Vagina (tissue), 2 donors: ENCODE measurements at regions not wholly inside any gene's neighbourhood (a gene's known extent, or its start where the extent isn't known, plus 50 kb on each side); places are given as distances from the start of the nearest gene placed in this dataset.

Experiments
- DNase-seq, 2 donors: peaks; one replicate each; pipeline ENCODE4 v3.0.0-alpha.2; 2017; ENCODE audit errors: extremely low spot score in 2 of 2
- H3K27ac ChIP-seq: fragments of 200-600 bp; sonication (generic); one replicate; pipeline ENCODE4 v1.5.1; 2019
- H3K27me3 ChIP-seq: fragments of 200-600 bp; sonication (generic); one replicate; pipeline ENCODE4 v1.5.1; 2019
- H3K36me3 ChIP-seq, 2 donors: fragments of 200-600 bp; sonication (generic); one replicate each; pipeline ENCODE4 v1.5.1; 2017 to 2019
- H3K4me1 ChIP-seq: fragments of 200-600 bp; sonication (generic); one replicate; pipeline ENCODE4 v1.5.1; 2019
- H3K4me3 ChIP-seq, 2 donors: fragments of 200-600 bp; sonication (generic); 1 replicate in 1 of 2; 2 replicates in 1 of 2; pipeline ENCODE4 v1.5.1; 2016 to 2019
- H3K9me3 ChIP-seq: fragments of 200-600 bp; sonication (generic); one replicate; pipeline ENCODE4 v1.5.1; 2019
- CTCF ChIP-seq, 3 experiments: fragments of 450-650 bp in 2 of 3; fragments of 200-600 bp in 1 of 3; sonication (generic) in 1 of 3; IDR thresholded peaks; one replicate each; pipeline ENCODE4 v1.5.1; 2017 to 2019; ENCODE audit warnings: antibody characterized with exemption in 3 of 3, mild to moderate bottlenecking in 2 of 3, moderate library complexity in 2 of 3
- POLR2A ChIP-seq, 2 donors: fragments of 450-650 bp; IDR thresholded peaks; one replicate each; pipeline ENCODE4 v1.6.1; 2017; ENCODE audit warnings: antibody characterized with exemption in 2 of 2, mild to moderate bottlenecking in 2 of 2, moderate library complexity in 2 of 2
- POLR2AphosphoS5 ChIP-seq, 2 donors: sonication (generic); formaldehyde crosslinking; IDR thresholded peaks; one replicate each; pipeline ENCODE4 v1.9.0; 2017; ENCODE audit warnings: antibody characterized with exemption in 2 of 2, mild to moderate bottlenecking in 2 of 2, low read depth in 1 of 2; ENCODE audit not compliant: insufficient read depth in 1 of 2
- intact Hi-C: fragments of 100-400 bp; cut with DNase I; formaldehyde crosslinking; loops from one replicate; pipeline ENCODE4 v1.15.1; 2023

- Histone ChIP-seq H3K4me3 (no peak overlapping the region), H3K9me3 (no peaks in the 10 kb centered on the region), H3K36me3 (no peaks in the 10 kb centered on the region), H3K4me1 (no peaks in the 10 kb centered on the region), H3K27me3 (no peaks in the 10 kb centered on the region), H3K27ac (no peak overlapping the region)
- intact Hi-C loops, result no loop called here
- TF ChIP-seq POLR2AphosphoS5 (IDR thresholded peaks at IDR 0.05; ENCODE audit: insufficient read depth in 1 of 2, low read depth in 1 of 2), result no peak
- no peak for TF ChIP-seq CTCF (IDR thresholded peaks at IDR 0.05)
- no peak for TF ChIP-seq POLR2A (IDR thresholded peaks at IDR 0.05)
- DNase-seq, result no peak
These were observed 98.5 kb upstream of the CTTNBP2 start for GRCh38 chr7:117971556-117972244.

GRCh38 chr7:117972606-117973005 lies 99.4 kb upstream of the CTTNBP2 start:
- Histone ChIP-seq H3K27ac (no peak overlapping the region), H3K4me3 (no peak overlapping the region), H3K27me3 (no peaks in the 10 kb centered on the region), H3K36me3 (no peaks in the 10 kb centered on the region), H3K9me3 (no peaks in the 10 kb centered on the region), H3K4me1 (no peaks in the 10 kb centered on the region)
- no peak for TF ChIP-seq POLR2AphosphoS5 (IDR thresholded peaks at IDR 0.05; ENCODE audit: insufficient read depth in 1 of 2, low read depth in 1 of 2)
- TF ChIP-seq CTCF (IDR thresholded peaks at IDR 0.05), result no peak
- no peak for TF ChIP-seq POLR2A (IDR thresholded peaks at IDR 0.05)
- DNase-seq, result no peak
- intact Hi-C loops, result no loop called here

- no peak for TF ChIP-seq CTCF (IDR thresholded peaks at IDR 0.05)
- TF ChIP-seq POLR2AphosphoS5 (IDR thresholded peaks at IDR 0.05; ENCODE audit: insufficient read depth in 1 of 2, low read depth in 1 of 2), result no peak
- no peak for TF ChIP-seq POLR2A (IDR thresholded peaks at IDR 0.05)
- intact Hi-C loops, result no loop called here
- H3K9me3 ChIP-seq, result no peaks in the 10 kb centered on the region
- H3K27me3 ChIP-seq, result no peaks in the 10 kb centered on the region
- DNase-seq, result no peak
- H3K27ac ChIP-seq, result no peak overlapping the region
- H3K36me3 ChIP-seq, result no peaks in the 10 kb centered on the region
- no peaks in the 10 kb centered on the region for H3K4me1 ChIP-seq
- H3K4me3 ChIP-seq, result no peak overlapping the region
These were observed 100.7 kb upstream of the CTTNBP2 start for GRCh38 chr7:117973975-117974374.

- no peaks in the 10 kb centered on the region for H3K4me1 ChIP-seq
- TF ChIP-seq POLR2A (IDR thresholded peaks at IDR 0.05), result no peak
- no peak for TF ChIP-seq CTCF (IDR thresholded peaks at IDR 0.05)
- TF ChIP-seq POLR2AphosphoS5 (IDR thresholded peaks at IDR 0.05; ENCODE audit: insufficient read depth in 1 of 2, low read depth in 1 of 2), result no peak
- H3K27ac ChIP-seq, result no peak overlapping the region
- no peaks in the 10 kb centered on the region for H3K36me3 ChIP-seq
- H3K9me3 ChIP-seq, result no peaks in the 10 kb centered on the region
- DNase-seq, result no peak
- no peaks in the 10 kb centered on the region for H3K27me3 ChIP-seq
- H3K4me3 ChIP-seq, result no peak overlapping the region
- intact Hi-C loops, result no loop called here
These were observed 101.7 kb upstream of the CTTNBP2 start for GRCh38 chr7:117974891-117975290.

GRCh38 chr7:117975476-117975875 lies 102.2 kb upstream of the CTTNBP2 start:
- Histone ChIP-seq H3K4me1 (no peaks in the 10 kb centered on the region), H3K27ac (no peak overlapping the region), H3K27me3 (no peaks in the 10 kb centered on the region), H3K36me3 (no peaks in the 10 kb centered on the region), H3K4me3 (no peak overlapping the region), H3K9me3 (no peaks in the 10 kb centered on the region)
- intact Hi-C loops, result no loop called here
- no peak for DNase-seq
- TF ChIP-seq POLR2A (IDR thresholded peaks at IDR 0.05) (no peak), POLR2AphosphoS5 (IDR thresholded peaks at IDR 0.05; ENCODE audit: insufficient read depth in 1 of 2, low read depth in 1 of 2) (peak in 1 of 2 donors; percentile 54)
